GM19468 (cell line): ENCODE measurements at regions not wholly inside any gene's neighbourhood (a gene's known extent, or its start where the extent isn't known, plus 50 kb on each side); places are given as distances from the start of the nearest gene placed in this dataset.

Experiments
- ATAC-seq: cut with Tn5 transposase; IDR thresholded peaks from one replicate; pipeline ENCODE4 v1.9.1; 2021; ENCODE audit warnings: mild to moderate bottlenecking, moderate library complexity, moderate number of reproducible peaks; ENCODE audit not compliant: unreplicated experiment; ENCODE audit errors: extremely low read depth

- ATAC-seq = no peak
Observed at GRCh38 chr13:99911965-99912566, 59.5 kb downstream of the ZIC5 start.

GRCh38 chr13:99911069-99911964 lies 60.2 kb downstream of the ZIC5 start:
- no peak for ATAC-seq

DNA sequence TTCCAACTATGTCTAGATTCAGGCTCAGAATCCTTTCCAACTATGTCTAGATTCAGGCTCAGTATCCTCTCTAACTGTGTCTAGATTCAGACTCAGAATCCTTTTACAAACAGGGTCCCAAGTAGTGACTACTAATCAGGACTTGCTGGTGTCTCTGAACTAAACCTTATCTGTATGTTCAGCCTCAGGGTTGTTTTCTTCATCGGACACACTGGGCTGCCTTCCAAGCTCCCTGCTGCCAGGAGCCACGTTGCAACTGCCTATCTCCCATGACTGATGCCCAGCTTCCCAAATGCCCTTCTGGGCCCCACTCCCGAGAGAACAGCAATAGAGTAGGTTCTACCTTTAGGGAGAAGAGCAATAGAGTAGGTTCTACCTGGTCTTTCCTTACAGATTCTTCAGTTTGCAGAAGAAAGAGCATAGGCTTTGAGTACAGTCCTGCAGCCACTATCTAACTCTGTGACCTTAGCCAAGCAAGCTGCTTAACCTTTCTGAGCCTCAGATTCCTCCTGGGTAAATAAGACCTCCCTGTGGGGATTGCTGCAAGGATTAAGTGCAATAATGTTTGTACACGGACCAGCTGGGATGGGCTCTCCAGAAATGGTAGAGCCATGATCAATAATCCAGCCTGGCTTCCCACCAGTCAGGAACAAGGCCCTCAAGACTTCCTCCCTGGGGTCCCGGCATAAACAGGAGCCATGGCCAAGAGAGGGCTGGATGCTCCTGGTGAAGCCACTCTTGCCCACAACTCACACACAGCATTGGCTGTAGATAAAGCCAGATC lies 61.5 kb downstream of the ZIC5 start:
- ATAC-seq = no peak

DNA sequence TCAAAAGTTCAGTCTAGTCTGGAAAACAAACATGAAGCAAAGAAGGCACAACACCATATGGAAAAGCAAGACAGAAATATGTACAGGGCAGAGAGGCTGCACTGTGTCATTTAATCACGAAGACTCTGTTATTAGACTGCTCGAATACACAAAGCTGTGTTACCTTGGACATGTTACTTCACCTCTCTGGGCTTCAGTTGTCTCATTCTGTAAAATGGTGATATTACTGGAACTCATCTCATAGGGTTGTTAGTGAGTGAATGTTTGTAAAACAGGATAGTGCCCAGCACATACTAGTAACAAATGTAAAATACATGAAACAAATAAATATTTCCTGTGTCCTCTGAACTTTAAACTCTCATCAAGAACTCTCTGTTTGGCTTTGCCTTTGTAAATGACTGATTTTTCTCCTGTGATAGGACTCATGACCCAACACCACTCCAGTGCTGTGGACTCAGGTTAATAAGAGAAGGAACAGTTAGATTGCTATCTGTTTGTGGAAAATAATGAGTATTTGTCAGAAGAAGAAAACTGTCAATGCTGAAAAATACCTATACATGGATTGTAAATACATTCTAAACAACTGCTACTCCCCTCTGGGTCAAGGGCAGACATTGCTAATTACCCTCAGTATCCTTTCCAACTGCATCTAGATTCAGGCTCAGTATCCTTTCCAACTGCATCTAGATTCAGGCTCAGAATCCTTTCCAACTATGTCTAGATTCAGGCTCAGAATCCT lies 62.3 kb downstream of the ZIC5 start:
- no peak for ATAC-seq

- ATAC-seq = no peak
Observed at GRCh38 chr13:99908140-99908803, 63.3 kb downstream of the ZIC5 start.

DNA sequence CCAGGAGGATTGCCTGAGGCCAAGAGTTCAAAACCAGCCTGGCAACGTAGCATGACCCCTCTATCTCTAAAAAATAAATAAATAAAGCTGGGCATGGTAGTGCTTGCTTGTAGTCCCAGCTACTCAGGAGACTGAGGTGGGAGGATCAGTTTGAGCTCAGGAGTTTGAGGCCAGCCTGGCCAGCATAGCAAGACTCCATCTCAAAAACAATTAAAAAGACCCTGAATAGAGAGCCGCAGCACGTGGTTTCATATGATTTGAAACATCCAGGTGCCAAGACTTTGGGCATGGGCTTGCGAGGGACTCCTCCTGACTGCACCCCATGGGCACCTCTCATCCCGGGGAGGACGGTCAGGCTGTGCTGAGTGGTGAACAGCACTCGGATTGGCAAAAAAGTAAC lies 63.9 kb downstream of the ZIC5 start:
- ATAC-seq = no peak

DNA sequence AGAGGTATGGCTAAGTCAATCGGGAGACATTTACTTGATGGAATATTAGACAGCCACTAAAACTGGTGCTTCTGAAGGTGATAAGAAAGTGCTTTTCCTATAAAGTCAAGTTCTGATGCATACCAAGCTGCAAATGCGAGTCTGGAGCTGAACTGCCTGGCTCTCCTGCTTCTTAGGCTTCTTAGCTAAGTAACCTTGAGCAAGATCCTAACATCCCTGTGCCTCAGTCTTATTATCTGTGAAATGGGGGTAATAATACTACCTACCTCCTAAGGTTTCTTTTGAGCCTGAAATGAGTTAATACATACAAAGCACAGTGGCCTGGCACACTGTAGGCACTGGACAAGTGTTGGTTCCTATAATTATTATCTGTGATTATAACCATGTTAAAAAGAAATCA lies 64.5 kb downstream of the ZIC5 start:
- no peak for ATAC-seq

DNA sequence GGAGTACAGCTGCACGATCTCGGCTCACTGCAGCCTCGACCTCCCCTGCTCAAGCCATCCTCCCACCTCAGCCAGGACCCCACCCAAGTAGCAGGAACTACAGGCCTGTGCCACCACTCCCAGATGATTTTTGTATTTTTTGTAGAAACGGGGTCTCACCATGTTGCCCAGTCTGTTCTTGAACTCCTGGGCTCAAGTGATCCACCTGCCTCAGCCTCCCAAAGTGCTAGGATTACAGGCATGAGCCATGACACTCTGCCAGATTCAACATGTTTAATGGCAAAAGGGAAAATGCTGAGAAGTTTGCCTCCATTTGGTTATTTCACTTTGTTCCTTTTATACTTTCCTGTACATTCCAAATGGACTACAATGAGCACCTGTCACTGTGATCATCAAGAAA lies 65.8 kb downstream of the ZIC5 start:
- no peak for ATAC-seq

- ATAC-seq = no peak
Observed at GRCh38 chr13:99905224-99905623, 66.3 kb downstream of the ZIC5 start.

DNA sequence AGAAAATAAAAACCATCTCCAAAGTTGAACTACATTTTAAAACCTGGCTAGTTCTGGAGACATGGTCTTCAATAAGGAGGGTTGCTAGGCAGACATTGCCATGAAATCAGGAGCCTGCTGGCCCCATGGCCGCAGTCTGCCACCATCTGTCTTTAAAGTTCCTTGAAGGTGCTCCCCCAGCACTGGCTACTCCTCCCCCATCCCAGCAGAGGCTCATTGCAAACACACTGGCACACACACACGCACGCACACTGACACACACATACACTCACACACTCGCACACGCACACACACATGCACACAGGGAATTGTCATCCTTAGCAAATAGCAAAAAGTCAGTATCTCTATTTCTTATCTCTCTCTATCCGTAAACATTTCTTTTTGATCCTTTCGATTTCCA lies 68.4 kb downstream of the ZIC5 start:
- ATAC-seq = no peak

DNA sequence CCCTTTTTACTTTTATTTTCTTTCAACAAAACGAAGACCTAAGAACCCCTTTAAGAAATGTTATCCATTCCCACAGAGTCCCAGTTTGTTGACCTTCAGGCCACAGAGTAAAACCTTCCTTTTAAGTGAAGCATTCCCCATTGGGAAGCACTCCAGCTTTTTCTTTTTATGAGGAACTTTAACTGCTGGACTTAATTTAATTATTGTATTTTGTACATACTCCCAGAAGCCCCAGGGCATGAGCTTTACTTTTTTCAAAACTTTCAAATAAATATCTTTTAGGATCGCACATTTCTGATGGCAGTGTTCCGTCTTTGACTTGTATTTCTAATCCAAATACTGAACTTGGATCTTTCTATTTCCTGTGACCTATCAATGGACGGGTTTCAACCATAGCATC lies 68.9 kb downstream of the ZIC5 start:
- ATAC-seq = no peak

DNA sequence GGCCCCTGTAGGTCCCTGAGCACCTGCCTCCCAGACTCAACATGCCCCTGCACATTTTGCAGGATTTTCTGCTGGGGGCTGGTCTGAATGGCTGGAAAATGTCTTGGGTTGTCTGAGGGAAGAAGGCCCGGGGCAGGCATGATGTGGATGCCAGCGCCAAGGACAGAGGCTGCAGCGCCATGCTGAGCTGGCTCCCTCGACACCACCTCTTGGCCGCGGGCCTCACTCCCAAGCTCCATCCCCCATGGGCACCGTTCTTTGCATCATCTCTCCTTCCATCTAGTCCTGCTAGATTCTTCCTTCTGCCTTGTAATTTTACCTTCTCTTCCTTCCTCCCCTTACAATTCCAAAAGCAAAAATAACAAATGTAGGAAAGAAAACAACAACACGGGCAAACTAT lies 70.6 kb downstream of the ZIC5 start:
- ATAC-seq = no peak

DNA sequence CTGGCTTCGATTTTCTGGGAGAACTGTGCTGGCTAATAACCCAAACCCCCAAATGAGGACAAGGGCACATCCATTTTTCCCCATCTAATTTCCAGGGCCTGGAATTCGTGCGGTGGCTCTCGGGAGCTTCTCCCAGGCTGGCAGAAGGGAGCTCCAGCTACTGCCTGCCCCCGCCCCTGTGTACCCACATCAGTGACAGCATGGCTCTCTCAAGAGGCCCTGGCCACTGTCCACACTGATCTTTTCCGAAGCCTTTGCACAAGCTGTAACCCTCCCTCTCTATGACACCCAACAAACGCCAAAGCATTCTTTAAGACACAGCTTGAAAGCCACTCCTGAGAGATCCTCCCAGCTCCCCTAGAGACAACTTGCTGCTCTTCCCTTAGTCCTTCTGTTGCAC lies 73.1 kb downstream of the ZIC5 start:
- ATAC-seq = no peak

- no peak for ATAC-seq
Observed at GRCh38 chr13:99897076-99897440, 74.5 kb downstream of the ZIC5 start.

DNA sequence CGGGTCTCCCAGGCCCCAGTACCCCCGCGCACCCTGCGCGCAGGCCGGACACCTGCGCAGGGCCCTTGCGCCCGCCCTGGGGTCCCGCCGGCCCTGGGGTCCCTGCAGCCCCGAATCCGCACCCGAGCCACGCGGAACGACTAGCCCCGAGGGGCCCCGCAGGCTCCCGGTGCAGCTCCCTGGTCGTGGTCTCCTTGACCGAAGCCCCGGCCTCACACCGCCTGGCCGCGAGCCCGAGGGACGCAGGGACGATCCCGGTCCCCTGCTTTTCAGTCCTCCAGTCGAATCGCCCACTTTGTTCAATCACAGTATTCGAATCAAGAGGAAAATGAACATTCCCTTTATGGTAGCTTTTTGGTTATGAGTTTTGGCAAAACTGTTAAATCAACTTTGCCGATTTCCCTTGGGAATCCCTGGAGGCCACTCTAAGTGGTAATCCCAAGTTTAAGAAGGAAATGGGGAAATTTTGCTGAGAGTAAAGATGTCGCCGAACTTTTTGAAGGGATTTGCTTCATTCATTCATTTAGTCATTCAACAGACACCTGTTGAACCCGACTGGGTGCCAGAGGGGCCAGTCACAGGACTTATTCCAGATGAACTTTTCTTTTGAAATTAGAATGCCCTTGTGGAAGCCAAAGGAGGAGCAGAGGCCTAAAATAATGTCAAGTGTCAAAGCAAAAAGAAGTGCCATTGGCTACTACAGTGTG lies 75.0 kb downstream of the ZIC5 start:
- no peak for ATAC-seq

DNA sequence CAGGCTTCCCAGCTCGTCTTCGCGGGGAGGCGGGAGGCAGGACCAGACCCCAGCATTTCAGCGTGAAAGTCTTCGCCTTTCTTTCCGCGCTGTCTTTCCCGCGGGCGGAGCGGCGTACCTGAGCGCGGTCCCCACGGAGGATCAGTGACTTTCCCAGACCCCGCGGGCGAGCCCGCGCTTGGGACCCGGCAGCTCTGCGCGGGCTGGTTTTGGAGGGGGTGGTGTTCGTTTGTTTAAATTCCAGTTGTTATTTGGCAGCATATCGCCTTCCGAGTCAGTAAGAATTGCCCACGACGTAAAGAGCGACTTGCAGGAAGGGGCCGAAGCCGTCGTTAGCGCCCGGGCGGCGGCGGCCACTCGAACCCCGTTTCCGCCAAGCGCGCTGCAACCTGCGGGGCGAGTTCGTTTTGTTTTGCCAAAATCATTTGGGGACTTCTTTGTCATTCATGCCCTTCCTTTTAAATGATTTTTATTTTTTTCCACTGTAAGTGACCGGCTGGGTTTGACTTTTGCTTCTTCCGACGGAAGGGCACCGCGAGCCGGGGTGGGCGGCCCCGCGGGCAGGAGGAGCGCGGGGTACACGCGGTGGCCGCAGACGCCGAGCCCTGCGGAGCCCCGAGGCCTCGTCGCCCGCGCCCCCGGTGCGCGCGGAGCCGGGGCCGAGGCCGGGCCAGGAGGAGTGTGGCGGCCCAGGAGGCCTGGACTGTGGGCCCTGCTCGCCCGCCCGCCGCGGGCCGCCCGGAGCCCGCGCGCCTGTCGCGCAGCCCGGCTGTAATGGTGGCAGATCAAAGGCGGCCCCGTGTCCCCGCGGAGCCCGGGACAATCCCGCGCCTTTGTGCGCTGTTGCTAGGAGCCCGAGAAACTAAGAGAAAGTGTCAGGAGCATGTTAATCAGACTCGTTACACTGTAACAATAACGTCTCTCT lies 75.9 kb downstream of the ZIC5 start:
- no peak for ATAC-seq

DNA sequence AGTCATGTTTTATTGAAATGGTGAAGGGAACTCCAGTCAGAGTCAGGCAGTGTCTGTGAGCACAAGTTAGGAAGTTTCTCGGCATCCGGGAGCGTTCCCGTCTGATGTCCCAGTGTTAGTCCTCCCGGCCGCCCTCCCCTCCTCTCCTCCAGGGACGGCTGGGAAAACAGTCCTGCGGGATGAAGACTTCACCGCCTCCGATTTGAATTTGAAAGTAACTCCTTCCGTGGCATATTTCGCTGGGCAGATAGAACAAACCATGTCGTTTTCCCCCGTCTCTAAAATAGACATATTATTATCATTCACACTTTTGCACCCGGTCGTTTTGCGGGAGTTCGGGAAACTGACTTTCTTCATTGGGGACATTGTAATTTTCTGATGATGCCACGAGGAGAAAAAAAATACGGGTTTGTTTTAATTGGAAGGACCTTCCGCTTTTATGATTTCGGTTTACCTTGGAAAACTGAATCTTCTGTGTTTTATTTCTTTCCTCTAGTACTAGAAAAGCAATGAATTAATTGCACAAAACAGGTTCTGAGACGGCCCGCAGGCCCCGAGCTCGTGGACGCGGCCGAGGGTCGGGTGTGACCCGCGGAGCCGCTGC lies 76.6 kb downstream of the ZIC5 start:
- no peak for ATAC-seq
